ENCODE measurements at regions not wholly inside any gene's neighbourhood (a gene's known extent, or its start where the extent isn't known, plus 50 kb on each side); places are given as distances from the start of the nearest gene placed in this dataset.

GRCh38 chr1:228984107-228984506 is 248.8 kb downstream of the RHOU start:
- H3K36me3 ChIP-seq = no peaks in the 10 kb centered on the region
- WGBS (ENCODE audit: insufficient coverage, low coverage, low lambda C conversion rate, missing lambda C conversion rate) = 80% methylated on average over 1 of the region's 1 CpG
- H3K4me3 ChIP-seq = no peak overlapping the region
- DNase-seq = peak in 1 of 3 donors; percentile 24
- no peaks in the 10 kb centered on the region for H3K27me3 ChIP-seq
- no peak for TF ChIP-seq CTCF (IDR thresholded peaks at IDR 0.05)
- no peak for TF ChIP-seq POLR2A (IDR thresholded peaks at IDR 0.05)
- H3K27ac ChIP-seq = no peak overlapping the region
- intact Hi-C loops (cut with DNase I) = no loop called here
- H3K4me1 ChIP-seq = peaks cover 0 to 17% (median 8%) of the 10 kb centered on the region in 4 donors
- no peaks in the 10 kb centered on the region for H3K9me3 ChIP-seq
- ATAC-seq = no peak

GRCh38 chr1:228984646-228985631 is 249.7 kb downstream of the RHOU start:
- TF ChIP-seq POLR2A (IDR thresholded peaks at IDR 0.05) (no peak), CTCF (IDR thresholded peaks at IDR 0.05) (no peak)
- DNase-seq (no peak), ATAC-seq (no peak)
- 90% methylated on average over 5 of the region's 7 CpGs for WGBS (ENCODE audit: insufficient coverage, low coverage, low lambda C conversion rate, missing lambda C conversion rate)
- intact Hi-C loops (cut with DNase I) = no loop called here
- H3K4me3 ChIP-seq = no peak overlapping the region
- H3K27me3 ChIP-seq = no peaks in the 10 kb centered on the region
- no peaks in the 10 kb centered on the region for H3K9me3 ChIP-seq
- H3K4me1 ChIP-seq = peaks cover 0 to 18% (median 8%) of the 10 kb centered on the region in 4 donors
- no peak overlapping the region for H3K27ac ChIP-seq
- no peaks in the 10 kb centered on the region for H3K36me3 ChIP-seq

GRCh38 chr1:228985661-228986060 is 250.4 kb downstream of the RHOU start:
- ATAC-seq (no peak), DNase-seq (no peak)
- Histone ChIP-seq H3K4me3 (no peak overlapping the region), H3K36me3 (no peaks in the 10 kb centered on the region), H3K9me3 (no peaks in the 10 kb centered on the region), H3K27me3 (no peaks in the 10 kb centered on the region), H3K27ac (no peak overlapping the region), H3K4me1 (peaks cover 0 to 25% (median 8%) of the 10 kb centered on the region in 4 donors)
- intact Hi-C loops (cut with DNase I) = no loop called here
- no CpG with 5 or more reads among the region's 2 CpGs for WGBS (ENCODE audit: insufficient coverage, low coverage, low lambda C conversion rate, missing lambda C conversion rate)
- TF ChIP-seq CTCF (IDR thresholded peaks at IDR 0.05) = no peak
- no peak for TF ChIP-seq POLR2A (IDR thresholded peaks at IDR 0.05)

GRCh38 chr1:228986093-228986904 is 251.0 kb downstream of the RHOU start:
- WGBS (ENCODE audit: insufficient coverage, low coverage, low lambda C conversion rate, missing lambda C conversion rate) = 69% methylated on average over 12 of the region's 22 CpGs
- DNase-seq (peak; percentile 62 to 87 (median 69)), ATAC-seq (peak; percentile 15 to 49 (median 34))
- TF ChIP-seq POLR2A (IDR thresholded peaks at IDR 0.05) (no peak), CTCF (IDR thresholded peaks at IDR 0.05) (no peak)
- Histone ChIP-seq H3K4me3 (no peak overlapping the region), H3K4me1 (peaks cover 0 to 32% (median 10%) of the 10 kb centered on the region in 4 donors), H3K9me3 (no peaks in the 10 kb centered on the region), H3K27me3 (no peaks in the 10 kb centered on the region), H3K36me3 (no peaks in the 10 kb centered on the region), H3K27ac (no peak overlapping the region)
- intact Hi-C loops (cut with DNase I) = no loop called here

Measured in right lobe of liver (tissue), 6 donors.